ENCODE measurements at regions not wholly inside any gene's neighbourhood (a gene's known extent, or its start where the extent isn't known, plus 50 kb on each side); places are given as distances from the start of the nearest gene placed in this dataset.

DNA sequence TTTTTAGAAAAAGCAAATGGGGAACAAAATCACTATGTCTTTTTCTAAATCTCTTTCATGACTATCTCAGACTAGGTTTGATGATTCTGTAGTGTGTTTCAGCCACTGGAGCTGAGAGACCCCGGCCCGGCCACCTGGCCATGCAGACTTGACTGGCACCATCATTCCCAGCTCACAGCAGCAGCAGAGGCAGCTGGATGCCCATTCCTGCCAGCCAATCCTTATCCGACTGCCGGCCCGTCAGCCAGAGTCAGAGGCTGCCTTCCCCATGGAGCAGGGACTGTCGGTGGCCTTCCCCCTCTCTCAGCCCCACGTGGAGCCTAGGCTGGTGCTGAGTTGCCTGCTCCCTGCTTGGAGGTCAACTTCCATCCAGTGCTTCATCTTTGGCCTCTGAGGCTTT is 56.0 kb upstream of the WSB1 start:
- intact Hi-C loops (cut with DNase I) = loop anchor here (5.0 to 10.0 kb wide), 2 partner anchors 359 to 367 kb away; no protein-coding TSS in a partner anchor
- no peaks in the 10 kb centered on the region for H3K9me3 ChIP-seq (replicated peaks in 1 of 3)
- 84 to 89% (median 87%) methylated on average over 2 to 7 of the region's 7 CpGs for WGBS, 4 donors
- no peaks in the 10 kb centered on the region for H3K27me3 ChIP-seq
- no peaks in the 10 kb centered on the region for H3K4me1 ChIP-seq (replicated peaks in 1 of 2)
- TF ChIP-seq, protein P1, sequence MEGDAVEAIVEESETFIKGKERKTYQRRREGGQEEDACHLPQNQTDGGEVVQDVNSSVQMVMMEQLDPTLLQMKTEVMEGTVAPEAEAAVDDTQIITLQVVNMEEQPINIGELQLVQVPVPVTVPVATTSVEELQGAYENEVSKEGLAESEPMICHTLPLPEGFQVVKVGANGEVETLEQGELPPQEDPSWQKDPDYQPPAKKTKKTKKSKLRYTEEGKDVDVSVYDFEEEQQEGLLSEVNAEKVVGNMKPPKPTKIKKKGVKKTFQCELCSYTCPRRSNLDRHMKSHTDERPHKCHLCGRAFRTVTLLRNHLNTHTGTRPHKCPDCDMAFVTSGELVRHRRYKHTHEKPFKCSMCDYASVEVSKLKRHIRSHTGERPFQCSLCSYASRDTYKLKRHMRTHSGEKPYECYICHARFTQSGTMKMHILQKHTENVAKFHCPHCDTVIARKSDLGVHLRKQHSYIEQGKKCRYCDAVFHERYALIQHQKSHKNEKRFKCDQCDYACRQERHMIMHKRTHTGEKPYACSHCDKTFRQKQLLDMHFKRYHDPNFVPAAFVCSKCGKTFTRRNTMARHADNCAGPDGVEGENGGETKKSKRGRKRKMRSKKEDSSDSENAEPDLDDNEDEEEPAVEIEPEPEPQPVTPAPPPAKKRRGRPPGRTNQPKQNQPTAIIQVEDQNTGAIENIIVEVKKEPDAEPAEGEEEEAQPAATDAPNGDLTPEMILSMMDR (IDR thresholded peaks at IDR 0.05) = no peak
- TF ChIP-seq POLR2A (IDR thresholded peaks at IDR 0.05) = no peak
- H3K36me3 ChIP-seq (replicated peaks in 1 of 2) = no peaks in the 10 kb centered on the region
- H3K27ac ChIP-seq = no peak overlapping the region
- H3K4me3 ChIP-seq = no peak overlapping the region
- DNase-seq = no peak

DNA sequence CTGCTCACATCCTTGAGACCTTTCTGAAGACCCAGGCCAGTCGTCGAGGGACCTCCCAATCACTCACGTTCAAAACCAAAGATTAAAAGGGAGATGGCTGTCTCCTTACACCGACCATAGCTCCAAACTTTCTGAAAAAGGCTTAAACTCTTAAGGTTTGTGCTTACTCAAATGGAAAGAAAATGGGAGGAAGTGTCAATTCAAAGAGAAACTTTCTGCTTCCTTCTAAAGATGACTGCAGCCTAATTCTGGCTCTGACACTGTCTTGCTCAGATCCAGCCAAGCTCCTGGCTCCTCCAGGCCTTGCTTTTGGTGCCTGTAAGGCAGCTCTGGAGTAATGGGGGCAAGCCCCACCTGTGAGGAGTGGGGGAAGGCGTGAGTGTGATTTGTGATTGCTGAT is 54.9 kb upstream of the WSB1 start:
- peak in 1 of 7 donors; percentile 16 for DNase-seq
- WGBS, 4 donors = 48 to 81% (median 58%) methylated on average over 5 of the region's 5 CpGs
- H3K36me3 ChIP-seq (replicated peaks in 1 of 2) = no peaks in the 10 kb centered on the region
- H3K9me3 ChIP-seq (replicated peaks in 1 of 3) = no peaks in the 10 kb centered on the region
- no peak overlapping the region for H3K4me3 ChIP-seq
- H3K27me3 ChIP-seq = no peaks in the 10 kb centered on the region
- H3K4me1 ChIP-seq (replicated peaks in 1 of 2) = peaks cover 0 to 9% of the 10 kb centered on the region in 2 donors
- H3K27ac ChIP-seq = peak overlapping the region in 4 of 5 donors; percentile 19 to 78 (median 40)
- intact Hi-C loops (cut with DNase I) = loop anchor here (5.0 to 10.0 kb wide), 2 partner anchors 358 to 366 kb away; no protein-coding TSS in a partner anchor
- no peak for TF ChIP-seq POLR2A (IDR thresholded peaks at IDR 0.05)
- TF ChIP-seq, protein P1 (IDR thresholded peaks at IDR 0.05) = no peak

DNA sequence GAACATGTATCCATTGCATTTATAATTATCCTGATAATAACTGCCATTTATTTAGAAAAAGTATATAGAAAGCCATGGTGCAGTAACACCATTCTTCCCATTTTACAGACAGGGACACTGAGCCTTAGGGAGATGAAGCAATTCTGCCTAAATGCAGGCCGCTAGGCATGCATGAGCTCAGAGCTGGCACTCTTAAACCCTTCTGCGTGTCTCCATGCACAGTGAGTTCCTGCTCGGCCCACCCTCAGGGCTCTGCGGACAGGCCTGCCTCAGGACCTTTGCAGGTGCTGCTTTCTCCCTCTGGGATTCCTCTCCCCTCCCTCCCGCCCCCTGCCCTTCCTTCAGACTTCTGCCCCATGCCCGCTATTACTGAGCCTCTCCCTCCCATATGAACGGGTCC is 54.3 kb upstream of the WSB1 start:
- no peaks in the 10 kb centered on the region for H3K9me3 ChIP-seq (replicated peaks in 1 of 3)
- TF ChIP-seq, protein P1 (IDR thresholded peaks at IDR 0.05) = no peak
- no peak for TF ChIP-seq POLR2A (IDR thresholded peaks at IDR 0.05)
- H3K27me3 ChIP-seq = no peaks in the 10 kb centered on the region
- H3K36me3 ChIP-seq (replicated peaks in 1 of 2) = no peaks in the 10 kb centered on the region
- WGBS, 4 donors = 86 to 91% (median 88%) methylated on average over 7 of the region's 7 CpGs
- H3K27ac ChIP-seq = peak overlapping the region in 1 of 5 donors; percentile 58
- no peak overlapping the region for H3K4me3 ChIP-seq
- intact Hi-C loops (cut with DNase I) = loop anchor here (5.0 to 10.0 kb wide), 2 partner anchors 358 to 365 kb away; no protein-coding TSS in a partner anchor
- peaks cover 2 to 14% of the 10 kb centered on the region in 2 donors for H3K4me1 ChIP-seq (replicated peaks in 1 of 2)
- no peak for DNase-seq

DNA sequence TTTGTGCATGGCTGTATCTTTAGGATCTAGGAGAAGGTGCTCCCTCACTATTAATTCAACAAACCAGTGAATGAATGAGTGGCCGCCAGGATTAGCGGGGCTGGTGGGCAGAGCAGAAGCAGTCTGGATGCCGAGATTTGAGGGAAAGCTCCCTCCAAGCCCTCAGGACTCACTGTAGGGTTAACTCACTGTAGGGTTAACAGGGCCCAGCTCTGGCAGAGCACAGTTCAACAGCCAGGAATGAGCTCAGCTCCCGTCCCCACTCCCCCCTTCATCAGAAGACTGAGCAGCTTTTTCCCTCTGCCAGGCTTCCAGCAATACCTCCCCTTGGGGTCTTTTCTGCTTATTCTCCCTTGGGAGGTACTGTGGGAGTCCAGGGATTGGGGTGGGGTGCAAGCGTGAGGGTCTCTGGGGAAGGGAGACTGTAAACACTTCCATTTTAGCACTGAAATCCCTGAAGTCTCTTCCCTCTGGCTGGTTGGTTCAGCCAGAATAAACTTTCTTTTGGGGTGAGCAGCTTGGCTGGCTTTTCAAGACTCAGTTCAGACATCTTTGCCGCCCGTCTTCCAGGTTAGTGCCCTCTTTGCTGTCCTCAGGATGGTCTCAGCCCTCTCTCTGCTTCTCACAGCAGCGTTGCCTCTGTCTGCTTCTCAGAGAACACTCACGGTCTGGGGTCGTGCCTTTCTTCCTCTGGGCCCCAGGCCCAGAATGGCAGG is 53.7 kb upstream of the WSB1 start:
- peaks cover 9 to 21% of the 10 kb centered on the region in 2 donors for H3K4me1 ChIP-seq (replicated peaks in 1 of 2)
- H3K4me3 ChIP-seq = no peak overlapping the region
- TF ChIP-seq, protein P1 (IDR thresholded peaks at IDR 0.05) = no peak
- TF ChIP-seq POLR2A (IDR thresholded peaks at IDR 0.05) = no peak
- no peaks in the 10 kb centered on the region for H3K9me3 ChIP-seq (replicated peaks in 1 of 3)
- H3K36me3 ChIP-seq (replicated peaks in 1 of 2) = no peaks in the 10 kb centered on the region
- H3K27me3 ChIP-seq = no peaks in the 10 kb centered on the region
- DNase-seq = no peak
- WGBS, 4 donors = 78 to 87% (median 84%) methylated on average over 10 of the region's 10 CpGs
- intact Hi-C loops (cut with DNase I) = loop anchor here (5.0 kb wide), 2 partner anchors 52 to 92 kb away; partner anchors contain the start of gene WSB1 (in 1 of the 2)
- no peak overlapping the region for H3K27ac ChIP-seq
